ENCODE measurements at regions not wholly inside any gene's neighbourhood (a gene's known extent, or its start where the extent isn't known, plus 50 kb on each side); places are given as distances from the start of the nearest gene placed in this dataset.
"Not testable (repeated sequence)": the region's sequence is repeated elsewhere in the genome, so short reads cannot be mapped to it uniquely, and the experiment has no call there.

GRCh38 chr2:136715146-136715545, 50.2 kb upstream of the THSD7B start:
- DNase-seq, result no peak
- ATAC-seq (ENCODE audit: poor library complexity), result no peak
- intact Hi-C loops (cut with DNase I), result no loop called here

GRCh38 chr2:136714452-136714951, 50.8 kb upstream of the THSD7B start:
- intact Hi-C loops (cut with DNase I), result no loop called here
- DNase-seq (no peak), ATAC-seq (ENCODE audit: poor library complexity) (no peak)

- intact Hi-C loops (cut with DNase I), result no loop called here
- DNase-seq (no peak), ATAC-seq (ENCODE audit: poor library complexity) (no peak)
These were observed 51.6 kb upstream of the THSD7B start for GRCh38 chr2:136713739-136714138.

DNA sequence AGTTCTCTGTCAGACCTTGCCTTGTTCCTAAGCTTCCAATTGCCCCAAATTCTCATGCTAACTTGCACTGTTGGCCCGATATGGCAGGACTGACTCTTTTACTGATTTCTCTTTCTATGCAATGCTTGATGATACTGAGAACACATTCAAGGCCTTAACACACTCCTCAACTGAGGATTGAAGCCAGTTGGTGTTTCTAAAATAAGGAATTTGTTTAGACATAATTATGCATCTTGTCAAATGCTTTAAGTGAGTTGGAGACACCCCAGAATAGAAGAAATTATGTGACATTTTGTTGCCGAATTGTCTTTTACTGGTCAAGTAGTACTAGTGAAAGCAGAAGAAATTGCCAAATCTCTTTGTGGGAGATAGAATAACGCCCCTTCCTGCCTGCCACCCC, 60.0 kb upstream of the THSD7B start:
- no peak for ATAC-seq (ENCODE audit: poor library complexity)
- intact Hi-C loops (cut with DNase I), result no loop called here
- no peak for DNase-seq

- no peak for DNase-seq
- no peak for ATAC-seq (ENCODE audit: poor library complexity)
- intact Hi-C loops (cut with DNase I), result no loop called here
These were observed 62.1 kb upstream of the THSD7B start for GRCh38 chr2:136703214-136703613.

DNA sequence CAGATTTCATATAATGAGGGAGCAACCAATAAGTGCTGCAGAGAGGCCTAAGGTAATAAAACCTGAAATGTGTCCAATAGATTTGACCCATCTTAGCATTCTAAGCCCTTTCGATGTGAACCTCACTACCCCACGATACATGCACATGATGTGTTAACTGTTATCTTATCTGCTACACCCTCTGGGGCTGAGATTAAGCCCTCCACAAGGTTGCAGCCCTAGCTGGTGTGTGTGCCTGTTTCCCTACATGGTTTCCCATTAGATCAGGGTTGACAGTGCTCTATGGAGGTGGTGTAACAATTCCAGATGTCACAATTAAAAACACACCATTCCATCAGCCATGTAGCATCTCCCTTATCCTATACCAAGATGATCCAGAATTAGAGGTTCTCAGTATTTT, 68.9 kb upstream of the THSD7B start:
- ATAC-seq (ENCODE audit: poor library complexity) (no peak), DNase-seq (no peak)
- intact Hi-C loops (cut with DNase I), result no loop called here

DNA sequence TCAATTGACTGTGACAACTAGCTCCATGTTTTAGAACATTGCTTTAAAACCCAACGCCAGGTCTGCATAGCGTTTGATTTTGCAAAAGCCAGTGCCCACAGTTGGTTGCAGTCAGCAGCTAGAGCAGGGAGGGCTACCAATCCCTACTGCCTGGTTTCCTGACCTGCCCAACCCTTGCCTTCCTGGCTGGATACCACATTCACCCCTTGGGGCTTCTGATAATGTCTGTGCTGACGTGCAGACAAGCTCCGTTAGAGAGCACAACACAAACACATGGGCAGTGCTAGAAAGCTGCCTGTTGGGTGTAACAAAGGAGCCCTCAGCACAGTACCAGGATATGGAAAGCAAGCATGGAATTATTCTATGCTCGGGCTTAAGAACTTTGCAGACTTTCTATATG, 71.4 kb upstream of the THSD7B start:
- ATAC-seq (ENCODE audit: poor library complexity), result no peak
- DNase-seq, result no peak
- intact Hi-C loops (cut with DNase I), result no loop called here

- ATAC-seq (ENCODE audit: poor library complexity); intact Hi-C loops (cut with DNase I): not testable (repeated sequence)
These were observed 85.3 kb upstream of the THSD7B start for GRCh38 chr2:136680079-136680478.

DNA sequence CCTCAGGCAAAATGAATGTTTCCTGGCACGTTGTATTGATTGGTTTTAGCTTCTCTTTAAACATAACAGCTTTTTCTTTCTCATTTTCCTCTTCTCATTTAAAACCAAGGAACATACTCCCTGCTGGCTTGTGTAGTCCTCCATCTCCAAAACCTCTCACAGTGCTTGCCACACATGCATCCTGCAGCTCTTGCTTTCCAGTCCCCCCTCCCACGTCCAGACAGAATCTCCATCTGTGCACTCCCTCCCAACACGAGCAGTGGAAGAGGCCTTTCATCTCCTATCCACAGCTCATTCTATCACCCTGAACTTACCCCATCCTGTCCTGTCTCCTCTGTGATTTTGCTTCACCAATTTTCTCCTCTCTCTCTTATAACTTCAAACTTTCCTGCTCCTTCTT, 99.6 kb upstream of the THSD7B start:
- intact Hi-C loops (cut with DNase I), result loop anchor here (10.0 kb wide), 1 partner anchor 241 kb away; no protein-coding TSS in a partner anchor
- DNase-seq (no peak), ATAC-seq (ENCODE audit: poor library complexity) (no peak)

More at GRCh38 chr2:136680079-136680478, 85.3 kb upstream of the THSD7B start:
- not testable (repeated sequence) for DNase-seq

DNA sequence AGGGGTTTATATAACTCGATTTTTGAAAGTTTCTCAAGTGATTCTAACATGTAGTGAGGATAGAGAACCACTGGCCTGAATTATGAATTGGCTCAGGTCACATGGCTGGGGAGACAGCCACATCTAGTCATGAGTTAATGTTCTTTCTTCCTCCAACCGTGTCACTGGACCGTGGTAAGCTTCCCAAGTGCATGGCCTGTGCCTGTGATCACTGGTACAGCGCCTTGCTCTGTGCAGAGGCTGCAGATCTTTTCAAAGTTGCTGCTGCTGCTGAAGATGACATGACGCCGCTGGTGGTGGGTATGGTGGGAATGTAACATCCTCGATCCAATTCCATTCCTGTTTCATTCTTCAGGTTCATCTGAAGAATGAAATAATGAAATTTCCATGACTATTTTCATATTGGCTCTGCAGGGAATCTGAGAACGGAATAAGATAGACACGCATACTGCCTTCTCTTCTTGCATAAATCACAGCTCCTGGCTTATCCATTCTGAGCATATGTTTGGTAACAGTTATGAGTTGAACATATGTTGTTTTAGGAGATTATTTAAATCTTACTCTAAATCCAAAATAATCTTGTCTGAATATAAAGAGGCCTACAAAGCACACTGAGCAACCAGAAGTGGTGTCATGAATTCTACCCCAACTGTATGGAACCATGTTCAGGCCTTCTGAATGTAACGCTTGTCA, 100.5 kb upstream of the THSD7B start:
- ATAC-seq (ENCODE audit: poor library complexity) (no peak), DNase-seq (no peak)
- intact Hi-C loops (cut with DNase I), result loop anchor here (10.0 kb wide), 1 partner anchor 240 kb away; no protein-coding TSS in a partner anchor

DNA sequence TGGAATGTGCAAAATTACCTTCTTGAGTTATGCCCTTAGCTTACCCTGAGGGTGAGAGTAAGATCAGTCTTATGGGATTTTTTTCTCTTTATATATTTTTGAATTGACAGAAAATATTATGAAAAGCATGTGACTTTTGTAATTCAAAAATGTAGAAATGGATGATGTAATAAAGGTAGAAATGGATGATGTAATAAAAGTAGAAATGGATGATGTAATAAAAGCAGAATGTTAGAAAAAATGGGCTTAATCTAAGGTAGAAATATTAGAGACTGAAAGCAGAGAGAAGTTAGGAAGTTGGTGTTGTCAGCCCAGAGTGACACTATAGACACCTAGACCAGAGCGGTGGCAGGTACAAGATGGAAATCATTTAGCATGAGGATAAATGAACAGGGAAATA, 107.1 kb upstream of the THSD7B start:
- intact Hi-C loops (cut with DNase I), result no loop called here
- DNase-seq, result no peak
- no peak for ATAC-seq (ENCODE audit: poor library complexity)

- ATAC-seq (ENCODE audit: poor library complexity), result peak; percentile 77
- DNase-seq, result no peak
- intact Hi-C loops (cut with DNase I), result no loop called here
These were observed 111.5 kb upstream of the THSD7B start for GRCh38 chr2:136653861-136654260.

DNA sequence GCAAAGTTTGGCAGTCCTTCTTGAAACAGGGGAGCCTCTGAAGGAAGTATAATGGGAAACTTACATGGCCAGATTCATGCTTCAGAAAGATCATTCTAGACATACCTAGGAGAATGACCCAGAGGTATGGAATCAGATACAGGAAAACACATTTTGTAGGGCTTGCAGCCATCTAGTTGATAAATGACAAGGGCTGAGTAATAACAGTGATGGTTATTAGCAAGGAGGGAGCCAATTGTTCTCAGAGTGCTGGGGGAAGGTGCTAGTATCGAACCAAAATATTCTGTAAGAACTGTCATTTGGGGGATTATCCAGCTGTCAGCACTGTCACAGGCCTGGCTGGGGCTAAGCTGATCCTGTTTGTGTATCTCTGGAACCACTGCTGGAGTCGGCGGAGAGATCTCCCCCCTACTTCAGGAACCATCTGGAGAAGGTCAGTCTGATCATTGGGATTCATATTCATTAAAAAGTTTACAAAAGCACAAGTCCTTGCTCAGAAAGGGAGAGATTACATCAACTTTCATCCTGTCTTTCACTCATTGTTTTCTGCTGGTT, 113.8 kb upstream of the THSD7B start:
- intact Hi-C loops (cut with DNase I), result no loop called here
- no peak for ATAC-seq (ENCODE audit: poor library complexity)
- DNase-seq, result no peak

DNA sequence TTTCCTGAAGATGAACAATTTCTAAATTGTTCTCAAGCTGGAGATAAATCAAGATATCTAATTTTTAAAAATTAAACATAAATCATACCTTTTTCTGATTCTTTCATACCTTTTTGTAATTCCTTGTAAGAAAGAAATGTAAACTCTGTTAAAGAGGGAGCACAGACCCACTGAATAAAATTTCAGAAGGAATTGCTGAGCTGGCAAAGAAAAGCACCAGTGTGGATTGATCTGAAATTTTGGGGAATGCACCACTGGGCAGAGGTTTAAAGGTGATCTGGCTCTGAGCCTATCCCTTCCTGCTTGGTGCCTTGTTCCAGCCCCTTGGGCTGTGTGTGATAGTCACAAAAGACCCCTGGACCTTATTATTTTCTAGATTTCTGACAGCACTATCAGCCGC, 118.3 kb upstream of the THSD7B start:
- no peak for DNase-seq
- intact Hi-C loops (cut with DNase I), result no loop called here

GRCh38 chr2:136645236-136645828, 120.0 kb upstream of the THSD7B start:
- peak; percentile 46 for ATAC-seq (ENCODE audit: poor library complexity)
- DNase-seq, result no peak
- intact Hi-C loops (cut with DNase I), result no loop called here

More for the DNA sequence above, 118.3 kb upstream of the THSD7B start:
- ATAC-seq (ENCODE audit: poor library complexity), result no peak

GRCh38 chr2:136639651-136640050, 125.7 kb upstream of the THSD7B start:
- DNase-seq (no peak), ATAC-seq (ENCODE audit: poor library complexity) (no peak)
- intact Hi-C loops (cut with DNase I), result no loop called here

GRCh38 chr2:136638193-136638592, 127.2 kb upstream of the THSD7B start:
- ATAC-seq (ENCODE audit: poor library complexity), result no peak
- intact Hi-C loops (cut with DNase I), result no loop called here
- DNase-seq, result no peak

DNA sequence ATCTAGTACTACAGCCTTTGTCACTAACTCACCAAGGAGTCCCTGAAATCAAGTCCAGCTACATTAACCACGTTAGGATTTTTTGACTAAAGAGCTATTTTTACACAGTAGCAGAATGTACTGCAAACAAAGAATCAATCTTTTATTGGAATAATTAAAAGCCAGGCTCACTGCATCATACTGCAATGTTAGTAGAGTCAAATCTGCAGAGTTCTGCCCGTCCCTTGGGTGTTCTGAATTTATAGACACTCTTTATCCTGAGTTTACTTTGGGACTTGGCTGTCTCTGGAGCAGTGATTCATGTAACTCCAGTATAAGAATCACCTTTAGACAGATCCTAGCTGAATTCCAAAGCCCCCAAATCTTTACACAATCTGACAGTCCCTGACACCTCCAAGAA, 127.9 kb upstream of the THSD7B start:
- intact Hi-C loops (cut with DNase I), result no loop called here
- no peak for ATAC-seq (ENCODE audit: poor library complexity)
- DNase-seq, result no peak

DNA sequence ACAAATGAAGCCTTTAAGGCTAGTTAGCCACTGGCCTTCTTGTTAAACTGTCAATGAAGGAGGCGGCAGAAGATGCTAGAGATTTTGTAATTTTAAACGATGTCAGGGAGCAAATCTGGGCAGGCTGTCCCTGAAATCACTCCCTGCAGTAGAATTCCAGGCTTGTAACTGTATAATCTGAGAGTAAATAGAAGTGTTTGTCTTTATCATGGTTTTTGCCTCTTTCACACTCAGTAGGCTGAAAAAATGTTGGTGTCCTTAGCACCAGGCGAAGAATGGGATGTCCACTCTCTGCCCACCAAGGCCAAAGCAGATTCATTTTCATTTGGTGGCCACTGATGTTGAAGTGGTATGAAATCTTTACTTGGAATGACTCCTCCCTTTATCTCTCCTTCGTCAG, 136.9 kb upstream of the THSD7B start:
- DNase-seq, result no peak
- intact Hi-C loops (cut with DNase I), result no loop called here
- no peak for ATAC-seq (ENCODE audit: poor library complexity)

GRCh38 chr2:136613096-136613495, 152.2 kb upstream of the THSD7B start:
- DNase-seq (no peak), ATAC-seq (ENCODE audit: poor library complexity) (no peak)
- intact Hi-C loops (cut with DNase I), result no loop called here

All from Right ventricle myocardium superior (tissue), 1 donor.